HEK293 (cell line): ENCODE measurements at regions not wholly inside any gene's neighbourhood (a gene's known extent, or its start where the extent isn't known, plus 50 kb on each side); places are given as distances from the start of the nearest gene placed in this dataset.

Experiments used
- CTCF ChIA-PET: fragments of 350-600 bp; formaldehyde crosslinking; extraction: SDS; loops from one replicate; lab custom pipeline; 2021; ENCODE audit warnings: antibody characterized with exemption; lab: Yijun Ruan, JAX
- POLR2A ChIA-PET: fragments of 300-600 bp; formaldehyde crosslinking; extraction: SDS; loops from one replicate; lab custom pipeline; 2020; ENCODE audit warnings: antibody characterized with exemption, inconsistent platforms; lab: Yijun Ruan, JAX
- H3K27ac ChIP-seq: fragments of 200-500 bp; sonication (Bioruptor generic); 2 replicates; pipeline ENCODE4 v1.5.1; 2014; ENCODE audit warnings: low read depth, low read length, control low read depth, inconsistent platforms; ENCODE audit errors: extremely low read depth
- H3K36me3 ChIP-seq, 2 experiments: fragments of 200-500 bp in 1 of 2; sonication (Bioruptor generic) in 1 of 2; 1 replicate in 1 of 2; 2 replicates in 1 of 2; pipeline ENCODE4 v1.5.1; 2014 to 2017; ENCODE audit warnings: inconsistent platforms in 2 of 2, low read length in 2 of 2; ENCODE audit not compliant: control insufficient read depth in 2 of 2, insufficient read depth in 1 of 2
- H3K4me1 ChIP-seq: fragments of 200-500 bp; sonication (Bioruptor generic); 2 replicates; pipeline ENCODE4 v1.5.1; 2014; ENCODE audit warnings: mild to moderate bottlenecking, low read length, inconsistent platforms; ENCODE audit not compliant: control insufficient read depth, insufficient read depth
- H3K4me3 ChIP-seq: 2 replicates; pipeline ENCODE4 v1.5.1; 2011; ENCODE audit warnings: low read depth, mild to moderate bottlenecking, control low read depth, low read length, moderate library complexity
- H3K9me3 ChIP-seq: fragments of 200-500 bp; sonication (Bioruptor generic); 2 replicates; pipeline ENCODE4 v1.5.1; 2014; ENCODE audit warnings: low read depth, low read length, inconsistent platforms; ENCODE audit not compliant: control insufficient read depth, insufficient read depth
- GLIS1 ChIP-seq: fragments of 450-650 bp; formaldehyde crosslinking; IDR thresholded peaks from 2 replicates; pipeline ENCODE4 v1.5.1; 2016; ENCODE audit warnings: missing biosample characterization, missing genetic modification characterization
- KLF7 ChIP-seq: fragments of 450-650 bp; formaldehyde crosslinking; IDR thresholded peaks from 2 replicates; pipeline ENCODE4 v1.5.1; 2016; ENCODE audit warnings: missing biosample characterization, missing genetic modification characterization, borderline replicate concordance
- SCRT2 ChIP-seq: fragments of 450-650 bp; formaldehyde crosslinking; IDR thresholded peaks from 2 replicates; pipeline ENCODE4 v1.5.1; 2016; ENCODE audit warnings: missing biosample characterization, missing genetic modification characterization
- SP2 ChIP-seq: fragments of 450-650 bp; formaldehyde crosslinking; IDR thresholded peaks from 2 replicates; pipeline ENCODE4 v1.5.1; 2016; ENCODE audit warnings: missing biosample characterization, missing genetic modification characterization
- SP3 ChIP-seq: fragments of 450-650 bp; formaldehyde crosslinking; IDR thresholded peaks from 2 replicates; pipeline ENCODE4 v1.5.1; 2016; ENCODE audit warnings: missing biosample characterization, missing genetic modification characterization
- ZBTB7A ChIP-seq: fragments of 450-650 bp; formaldehyde crosslinking; IDR thresholded peaks from 2 replicates; pipeline ENCODE4 v1.5.1; 2016; ENCODE audit warnings: low read depth, missing biosample characterization, missing genetic modification characterization
- ZNF155 ChIP-seq: fragments of 450-650 bp; formaldehyde crosslinking; IDR thresholded peaks from 2 replicates; pipeline ENCODE4 v1.5.1; 2016; ENCODE audit warnings: missing biosample characterization, missing genetic modification characterization
- ZNF184 ChIP-seq: fragments of 450-650 bp; IDR thresholded peaks from 2 replicates; pipeline ENCODE4 v1.5.1; 2018; ENCODE audit warnings: missing biosample characterization, mild to moderate bottlenecking, missing genetic modification characterization
- ZNF629 ChIP-seq: fragments of 450-650 bp; formaldehyde crosslinking; IDR thresholded peaks from 2 replicates; pipeline ENCODE4 v1.5.1; 2017; ENCODE audit warnings: missing biosample characterization, missing genetic modification characterization
- ZXDB ChIP-seq: fragments of 450-650 bp; formaldehyde crosslinking; IDR thresholded peaks from 2 replicates; pipeline ENCODE4 v1.5.1; 2016; ENCODE audit warnings: missing biosample characterization, missing genetic modification characterization
- TF ChIP-seq, protein P1 (sequence below): fragments of 450-650 bp; formaldehyde crosslinking; IDR thresholded peaks from 2 replicates; pipeline ENCODE4 v1.5.1; 2016; ENCODE audit warnings: missing biosample characterization, missing genetic modification characterization
- TF ChIP-seq, protein P2 (sequence below): fragments of 450-650 bp; formaldehyde crosslinking; IDR thresholded peaks from 2 replicates; pipeline ENCODE4 v1.5.1; 2017; ENCODE audit warnings: missing biosample characterization, missing genetic modification characterization
- TF ChIP-seq, protein P3 (sequence below): fragments of 450-650 bp; formaldehyde crosslinking; IDR thresholded peaks from 2 replicates; pipeline ENCODE4 v1.5.1; 2016; ENCODE audit warnings: missing biosample characterization, missing genetic modification characterization
- TF ChIP-seq, protein P4 (sequence below): fragments of 450-650 bp; formaldehyde crosslinking; IDR thresholded peaks from 2 replicates; pipeline ENCODE4 v1.5.1; 2016; ENCODE audit warnings: missing biosample characterization, missing genetic modification characterization
- TF ChIP-seq, protein P5 (sequence below): sonication (generic); formaldehyde crosslinking; IDR thresholded peaks from 2 replicates; pipeline ENCODE4 v1.8.1; 2022; ENCODE audit warnings: mild to moderate bottlenecking, moderate library complexity, missing genetic modification reagents
- TF ChIP-seq, protein P6 (sequence below): fragments of 450-650 bp; formaldehyde crosslinking; IDR thresholded peaks from 2 replicates; pipeline ENCODE4 v1.5.1; 2016; ENCODE audit warnings: missing biosample characterization, missing genetic modification characterization

DNA sequence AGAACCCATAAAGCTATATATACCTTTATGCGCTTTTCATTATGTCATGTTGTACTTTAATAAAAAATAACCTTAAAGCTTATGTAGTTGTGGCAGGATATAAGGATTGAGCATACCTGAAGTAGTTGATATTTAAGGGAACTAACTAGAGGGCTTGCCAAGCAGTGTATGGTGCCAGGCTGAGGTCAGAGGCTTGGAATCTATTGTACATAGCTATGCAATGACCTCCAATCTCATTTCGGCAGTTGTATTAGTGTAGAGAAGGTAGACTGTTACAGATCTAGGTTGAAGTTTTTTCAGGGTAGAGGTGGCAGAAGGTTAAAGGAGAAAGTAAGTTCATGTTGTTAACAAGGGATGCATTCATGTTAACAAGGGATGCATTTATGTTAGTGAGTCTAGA is 397.7 kb upstream of the HS3ST5 start (continued):
- TF ChIP-seq, protein P1, sequence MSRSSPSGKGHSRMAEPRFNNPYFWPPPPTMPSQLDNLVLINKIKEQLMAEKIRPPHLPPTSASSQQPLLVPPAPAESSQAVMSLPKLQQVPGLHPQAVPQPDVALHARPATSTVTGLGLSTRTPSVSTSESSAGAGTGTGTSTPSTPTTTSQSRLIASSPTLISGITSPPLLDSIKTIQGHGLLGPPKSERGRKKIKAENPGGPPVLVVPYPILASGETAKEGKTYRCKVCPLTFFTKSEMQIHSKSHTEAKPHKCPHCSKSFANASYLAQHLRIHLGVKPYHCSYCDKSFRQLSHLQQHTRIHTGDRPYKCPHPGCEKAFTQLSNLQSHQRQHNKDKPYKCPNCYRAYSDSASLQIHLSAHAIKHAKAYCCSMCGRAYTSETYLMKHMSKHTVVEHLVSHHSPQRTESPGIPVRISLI (tag by site-specific recombination), result no peak
- TF ChIP-seq, all 188 proteins: peak for 0

DNA sequence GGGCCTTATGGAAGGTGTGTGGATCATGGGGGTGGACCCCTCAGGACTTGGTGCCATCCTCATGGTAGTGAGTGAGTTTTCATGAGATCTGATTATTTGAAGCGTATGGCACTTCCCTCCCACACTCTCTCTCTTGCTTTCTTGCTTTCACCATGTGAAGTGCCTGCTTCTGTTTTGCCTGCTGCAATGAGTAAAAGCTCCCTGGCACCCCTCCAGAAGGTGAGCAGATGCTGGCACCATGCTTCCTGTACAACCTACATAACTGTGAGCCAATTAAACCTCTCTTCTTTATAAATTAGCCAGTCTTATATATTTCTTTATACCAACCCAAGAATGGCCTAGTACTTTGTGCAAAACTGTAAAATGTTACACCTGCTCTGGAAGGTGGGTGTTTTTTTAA is 396.8 kb upstream of the HS3ST5 start:
- H3K27ac ChIP-seq, result no peak overlapping the region
- POLR2A ChIA-PET, result no interaction called here
- no peaks in the 10 kb centered on the region for H3K9me3 ChIP-seq

More for the DNA sequence above, 396.8 kb upstream of the HS3ST5 start:
- Histone ChIP-seq H3K4me1 (no peaks in the 10 kb centered on the region), H3K36me3 (no peaks in the 10 kb centered on the region), H3K4me3 (no peak overlapping the region)
- CTCF ChIA-PET, result interaction anchor here (0.6 to 0.9 kb wide), 2 partner anchors 10 to 76 kb away, joined by 3 read pairs; no protein-coding TSS in a partner anchor
- no peak for TF ChIP-seq GLIS1 (tag by site-specific recombination)
- TF ChIP-seq, protein P2, sequence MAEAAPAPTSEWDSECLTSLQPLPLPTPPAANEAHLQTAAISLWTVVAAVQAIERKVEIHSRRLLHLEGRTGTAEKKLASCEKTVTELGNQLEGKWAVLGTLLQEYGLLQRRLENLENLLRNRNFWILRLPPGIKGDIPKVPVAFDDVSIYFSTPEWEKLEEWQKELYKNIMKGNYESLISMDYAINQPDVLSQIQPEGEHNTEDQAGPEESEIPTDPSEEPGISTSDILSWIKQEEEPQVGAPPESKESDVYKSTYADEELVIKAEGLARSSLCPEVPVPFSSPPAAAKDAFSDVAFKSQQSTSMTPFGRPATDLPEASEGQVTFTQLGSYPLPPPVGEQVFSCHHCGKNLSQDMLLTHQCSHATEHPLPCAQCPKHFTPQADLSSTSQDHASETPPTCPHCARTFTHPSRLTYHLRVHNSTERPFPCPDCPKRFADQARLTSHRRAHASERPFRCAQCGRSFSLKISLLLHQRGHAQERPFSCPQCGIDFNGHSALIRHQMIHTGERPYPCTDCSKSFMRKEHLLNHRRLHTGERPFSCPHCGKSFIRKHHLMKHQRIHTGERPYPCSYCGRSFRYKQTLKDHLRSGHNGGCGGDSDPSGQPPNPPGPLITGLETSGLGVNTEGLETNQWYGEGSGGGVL, result no peak
- TF ChIP-seq, protein P3, sequence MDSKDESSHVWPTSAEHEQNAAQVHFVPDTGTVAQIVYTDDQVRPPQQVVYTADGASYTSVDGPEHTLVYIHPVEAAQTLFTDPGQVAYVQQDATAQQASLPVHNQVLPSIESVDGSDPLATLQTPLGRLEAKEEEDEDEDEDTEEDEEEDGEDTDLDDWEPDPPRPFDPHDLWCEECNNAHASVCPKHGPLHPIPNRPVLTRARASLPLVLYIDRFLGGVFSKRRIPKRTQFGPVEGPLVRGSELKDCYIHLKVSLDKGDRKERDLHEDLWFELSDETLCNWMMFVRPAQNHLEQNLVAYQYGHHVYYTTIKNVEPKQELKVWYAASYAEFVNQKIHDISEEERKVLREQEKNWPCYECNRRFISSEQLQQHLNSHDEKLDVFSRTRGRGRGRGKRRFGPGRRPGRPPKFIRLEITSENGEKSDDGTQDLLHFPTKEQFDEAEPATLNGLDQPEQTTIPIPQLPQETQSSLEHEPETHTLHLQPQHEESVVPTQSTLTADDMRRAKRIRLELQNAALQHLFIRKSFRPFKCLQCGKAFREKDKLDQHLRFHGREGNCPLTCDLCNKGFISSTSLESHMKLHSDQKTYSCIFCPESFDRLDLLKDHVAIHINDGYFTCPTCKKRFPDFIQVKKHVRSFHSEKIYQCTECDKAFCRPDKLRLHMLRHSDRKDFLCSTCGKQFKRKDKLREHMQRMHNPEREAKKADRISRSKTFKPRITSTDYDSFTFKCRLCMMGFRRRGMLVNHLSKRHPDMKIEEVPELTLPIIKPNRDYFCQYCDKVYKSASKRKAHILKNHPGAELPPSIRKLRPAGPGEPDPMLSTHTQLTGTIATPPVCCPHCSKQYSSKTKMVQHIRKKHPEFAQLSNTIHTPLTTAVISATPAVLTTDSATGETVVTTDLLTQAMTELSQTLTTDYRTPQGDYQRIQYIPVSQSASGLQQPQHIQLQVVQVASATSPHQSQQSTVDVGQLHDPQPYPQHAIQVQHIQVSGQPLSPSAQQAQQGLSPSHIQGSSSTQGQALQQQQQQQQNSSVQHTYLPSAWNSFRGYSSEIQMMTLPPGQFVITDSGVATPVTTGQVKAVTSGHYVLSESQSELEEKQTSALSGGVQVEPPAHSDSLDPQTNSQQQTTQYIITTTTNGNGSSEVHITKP (tag by site-specific recombination), result no peak
- TF ChIP-seq ZNF629 (tag by site-specific recombination), result no peak
- no peak for TF ChIP-seq ZBTB7A (tag by site-specific recombination)
- TF ChIP-seq KLF7 (tag by site-specific recombination), result no peak
- TF ChIP-seq ZXDB (tag by site-specific recombination), result no peak
- TF ChIP-seq, protein P4, sequence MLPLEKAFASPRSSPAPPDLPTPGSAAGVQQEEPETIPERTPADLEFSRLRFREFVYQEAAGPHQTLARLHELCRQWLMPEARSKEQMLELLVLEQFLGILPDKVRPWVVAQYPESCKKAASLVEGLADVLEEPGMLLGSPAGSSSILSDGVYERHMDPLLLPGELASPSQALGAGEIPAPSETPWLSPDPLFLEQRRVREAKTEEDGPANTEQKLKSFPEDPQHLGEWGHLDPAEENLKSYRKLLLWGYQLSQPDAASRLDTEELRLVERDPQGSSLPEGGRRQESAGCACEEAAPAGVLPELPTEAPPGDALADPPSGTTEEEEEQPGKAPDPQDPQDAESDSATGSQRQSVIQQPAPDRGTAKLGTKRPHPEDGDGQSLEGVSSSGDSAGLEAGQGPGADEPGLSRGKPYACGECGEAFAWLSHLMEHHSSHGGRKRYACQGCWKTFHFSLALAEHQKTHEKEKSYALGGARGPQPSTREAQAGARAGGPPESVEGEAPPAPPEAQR (tag by site-specific recombination), result no peak
- TF ChIP-seq, protein P5, sequence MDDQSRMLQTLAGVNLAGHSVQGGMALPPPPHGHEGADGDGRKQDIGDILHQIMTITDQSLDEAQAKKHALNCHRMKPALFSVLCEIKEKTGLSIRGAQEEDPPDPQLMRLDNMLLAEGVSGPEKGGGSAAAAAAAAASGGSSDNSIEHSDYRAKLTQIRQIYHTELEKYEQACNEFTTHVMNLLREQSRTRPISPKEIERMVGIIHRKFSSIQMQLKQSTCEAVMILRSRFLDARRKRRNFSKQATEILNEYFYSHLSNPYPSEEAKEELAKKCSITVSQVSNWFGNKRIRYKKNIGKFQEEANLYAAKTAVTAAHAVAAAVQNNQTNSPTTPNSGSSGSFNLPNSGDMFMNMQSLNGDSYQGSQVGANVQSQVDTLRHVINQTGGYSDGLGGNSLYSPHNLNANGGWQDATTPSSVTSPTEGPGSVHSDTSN (CRISPR knock-in tag), result no peak
- no peak for TF ChIP-seq SCRT2 (tag by site-specific recombination)
- TF ChIP-seq SP3, result no peak
- TF ChIP-seq SP2, result no peak
- no peak for TF ChIP-seq ZNF155
- no peak for TF ChIP-seq ZNF184 (tag by site-specific recombination)
- TF ChIP-seq, protein P6, sequence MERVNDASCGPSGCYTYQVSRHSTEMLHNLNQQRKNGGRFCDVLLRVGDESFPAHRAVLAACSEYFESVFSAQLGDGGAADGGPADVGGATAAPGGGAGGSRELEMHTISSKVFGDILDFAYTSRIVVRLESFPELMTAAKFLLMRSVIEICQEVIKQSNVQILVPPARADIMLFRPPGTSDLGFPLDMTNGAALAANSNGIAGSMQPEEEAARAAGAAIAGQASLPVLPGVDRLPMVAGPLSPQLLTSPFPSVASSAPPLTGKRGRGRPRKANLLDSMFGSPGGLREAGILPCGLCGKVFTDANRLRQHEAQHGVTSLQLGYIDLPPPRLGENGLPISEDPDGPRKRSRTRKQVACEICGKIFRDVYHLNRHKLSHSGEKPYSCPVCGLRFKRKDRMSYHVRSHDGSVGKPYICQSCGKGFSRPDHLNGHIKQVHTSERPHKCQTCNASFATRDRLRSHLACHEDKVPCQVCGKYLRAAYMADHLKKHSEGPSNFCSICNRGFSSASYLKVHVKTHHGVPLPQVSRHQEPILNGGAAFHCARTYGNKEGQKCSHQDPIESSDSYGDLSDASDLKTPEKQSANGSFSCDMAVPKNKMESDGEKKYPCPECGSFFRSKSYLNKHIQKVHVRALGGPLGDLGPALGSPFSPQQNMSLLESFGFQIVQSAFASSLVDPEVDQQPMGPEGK, result no peak
